HAP-1 (cell line): ENCODE measurements at regions not wholly inside any gene's neighbourhood (a gene's known extent, or its start where the extent isn't known, plus 50 kb on each side); places are given as distances from the start of the nearest gene placed in this dataset.

Experiments used
- DNase-seq, 2 experiments: peaks; one replicate each; pipeline ENCODE4 v3.0.0-alpha.2; 2016 to 2020; ENCODE audit warnings: low spot score in 2 of 2
- H3K27me3 ChIP-seq: fragments of 250-450 bp; sonication (Bioruptor Pico); 2 replicates; pipeline ENCODE4 v1.5.1; 2020; ENCODE audit warnings: low read depth, mild to moderate bottlenecking, moderate library complexity
- H3K36me3 ChIP-seq: fragments of 250-450 bp; sonication (Bioruptor Pico); replicated peaks from 2 replicates; pipeline ENCODE4 v1.5.1; 2020; ENCODE audit warnings: mild to moderate bottlenecking
- H3K4me1 ChIP-seq: fragments of 250-450 bp; sonication (Bioruptor Pico); 2 replicates; pipeline ENCODE4 v1.5.1; 2020; ENCODE audit warnings: mild to moderate bottlenecking
- H3K4me3 ChIP-seq: fragments of 250-450 bp; sonication (Bioruptor Pico); 2 replicates; pipeline ENCODE4 v1.5.1; 2020; ENCODE audit warnings: mild to moderate bottlenecking, moderate library complexity
- H3K9me3 ChIP-seq: fragments of 250-450 bp; sonication (Bioruptor Pico); 2 replicates; pipeline ENCODE4 v1.5.1; 2020; ENCODE audit warnings: mild to moderate bottlenecking, moderate library complexity
- in situ Hi-C: fragments of 300-500 bp; cut with MboI; formaldehyde crosslinking; loops from 3 replicates; pipeline ENCODE4 v1.14.3; 2020; ENCODE audit warnings: low sequenced_read_pairs, inconsistent platforms, mixed read lengths

DNA sequence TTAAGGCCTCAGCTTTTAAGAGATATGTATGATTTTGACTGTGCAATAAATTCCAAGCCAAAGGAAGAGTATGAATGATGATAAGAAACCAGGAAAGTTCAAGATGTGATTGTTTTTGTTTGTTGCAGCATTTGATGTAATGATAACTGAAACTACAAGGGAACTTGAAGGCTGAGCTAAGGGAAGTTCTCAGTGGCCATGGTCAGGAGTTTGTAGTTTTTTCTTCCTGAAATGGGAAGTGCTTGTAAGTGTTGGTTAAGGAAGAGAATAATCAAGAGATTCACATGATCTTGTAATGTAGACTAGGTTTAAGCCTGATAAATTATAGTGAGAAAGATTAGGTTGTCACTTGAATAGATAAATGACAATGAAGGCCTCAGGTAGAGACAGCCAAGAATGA lies 53.4 kb downstream of the PTCHD4 start:
- H3K9me3 ChIP-seq = no peaks in the 10 kb centered on the region
- no peaks in the 10 kb centered on the region for H3K4me1 ChIP-seq
- H3K27me3 ChIP-seq = peaks cover under 1% of the 10 kb centered on the region
- no peak overlapping the region for H3K4me3 ChIP-seq
- in situ Hi-C loops = no loop called here
- no peak for DNase-seq
- no peaks in the 10 kb centered on the region for H3K36me3 ChIP-seq

DNA sequence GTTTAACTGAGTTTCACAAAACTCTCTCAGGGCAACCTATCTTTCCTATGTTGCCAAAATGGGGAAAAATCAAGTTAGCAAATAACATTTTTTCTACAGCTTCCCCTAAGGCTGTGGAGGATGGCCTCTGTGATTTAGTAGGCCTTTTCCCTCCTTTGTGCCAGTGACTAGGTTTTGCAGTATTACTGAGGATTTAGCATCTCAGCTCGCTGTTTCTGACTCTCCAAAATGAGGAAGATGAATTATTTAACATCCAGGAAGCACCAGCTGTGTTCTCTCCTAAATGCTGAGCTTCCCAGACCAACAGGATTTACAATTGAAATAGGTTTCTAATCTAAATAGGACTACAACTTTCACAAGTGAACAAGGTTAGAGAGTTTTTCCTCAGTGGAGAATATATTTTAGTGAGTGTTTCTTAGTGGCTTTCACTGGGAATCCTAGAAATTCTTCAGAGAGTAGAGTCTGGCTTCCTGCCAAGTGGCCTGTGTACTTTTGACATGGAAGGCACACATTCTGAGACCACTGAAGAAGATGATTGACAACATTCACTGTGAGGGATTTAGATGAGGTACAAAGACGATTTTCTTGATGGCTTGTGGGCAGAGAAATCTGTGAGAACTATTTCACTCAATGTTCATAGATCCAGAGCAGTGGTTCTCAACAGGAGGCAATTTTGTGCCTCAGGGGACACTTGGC lies 62.4 kb downstream of the PTCHD4 start:
- Histone ChIP-seq H3K4me1 (no peaks in the 10 kb centered on the region), H3K4me3 (no peak overlapping the region), H3K9me3 (no peaks in the 10 kb centered on the region), H3K27me3 (peaks cover 6% of the 10 kb centered on the region), H3K36me3 (no peaks in the 10 kb centered on the region)
- no peak for DNase-seq
- in situ Hi-C loops = no loop called here

DNA sequence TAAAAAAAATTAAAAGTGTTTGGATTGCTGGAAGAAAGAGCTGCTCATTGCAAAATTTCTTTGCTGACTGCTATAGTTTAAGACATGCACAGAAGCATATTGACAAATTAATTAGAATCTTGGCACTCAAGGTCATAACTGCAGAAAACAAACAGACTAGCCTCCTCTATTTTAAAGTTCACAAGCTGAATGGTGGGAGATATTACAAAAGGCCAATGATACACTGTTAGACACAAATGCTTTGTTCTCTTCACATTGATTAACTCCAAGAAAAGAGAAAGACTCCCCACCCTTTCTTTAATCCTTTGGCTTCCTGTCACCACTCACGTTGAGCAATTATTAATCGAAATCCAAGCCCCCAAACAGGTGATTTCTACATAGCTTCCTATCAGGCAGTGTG lies 69.1 kb downstream of the PTCHD4 start:
- no peaks in the 10 kb centered on the region for H3K9me3 ChIP-seq
- no peak for DNase-seq
- no peak overlapping the region for H3K4me3 ChIP-seq
- no peaks in the 10 kb centered on the region for H3K4me1 ChIP-seq
- in situ Hi-C loops = no loop called here
- H3K27me3 ChIP-seq = no peaks in the 10 kb centered on the region
- H3K36me3 ChIP-seq = no peaks in the 10 kb centered on the region

DNA sequence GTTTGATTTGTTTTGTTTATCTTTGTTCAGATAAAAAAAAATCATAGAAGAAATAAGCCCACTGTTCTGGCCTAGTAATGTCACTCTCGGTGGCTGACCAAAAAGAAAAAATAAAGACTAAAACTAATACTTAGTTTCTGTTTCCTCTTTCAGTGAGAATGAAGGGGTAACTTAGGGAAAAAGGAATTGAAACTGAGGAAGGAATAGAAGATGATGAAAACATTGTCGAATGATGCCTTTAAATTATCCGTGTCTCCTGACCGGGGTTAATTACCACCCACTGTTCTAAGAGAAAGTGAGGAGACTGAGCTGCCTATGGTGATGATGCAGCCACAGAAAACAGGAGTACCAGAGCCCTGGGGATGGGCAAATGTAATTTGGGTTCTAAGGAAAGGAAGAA lies 73.1 kb downstream of the PTCHD4 start:
- in situ Hi-C loops = no loop called here
- Histone ChIP-seq H3K4me3 (no peak overlapping the region), H3K9me3 (no peaks in the 10 kb centered on the region), H3K27me3 (no peaks in the 10 kb centered on the region), H3K36me3 (no peaks in the 10 kb centered on the region), H3K4me1 (no peaks in the 10 kb centered on the region)
- no peak for DNase-seq

DNA sequence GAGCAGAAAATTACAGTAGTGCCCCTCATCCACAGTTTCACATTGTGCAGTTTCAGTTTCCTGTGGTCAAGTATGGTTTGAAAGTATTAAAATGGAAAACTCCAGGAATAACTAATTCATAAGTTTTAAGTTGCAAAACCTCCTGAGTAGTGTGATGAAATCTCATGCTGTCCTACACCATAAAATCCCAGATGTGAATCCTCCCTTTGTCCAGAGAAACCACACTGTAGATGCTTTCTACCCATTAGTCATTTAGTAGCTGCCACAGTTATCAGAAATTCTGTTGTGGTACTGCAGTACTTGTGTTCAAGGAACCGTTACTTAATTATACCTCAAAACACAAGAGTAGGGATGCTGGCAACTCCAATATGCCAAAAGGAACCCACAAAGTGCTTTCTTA lies 74.7 kb downstream of the PTCHD4 start:
- H3K36me3 ChIP-seq = no peaks in the 10 kb centered on the region
- H3K4me3 ChIP-seq = no peak overlapping the region
- no peaks in the 10 kb centered on the region for H3K4me1 ChIP-seq
- DNase-seq = no peak
- in situ Hi-C loops = no loop called here
- no peaks in the 10 kb centered on the region for H3K9me3 ChIP-seq
- H3K27me3 ChIP-seq = no peaks in the 10 kb centered on the region

DNA sequence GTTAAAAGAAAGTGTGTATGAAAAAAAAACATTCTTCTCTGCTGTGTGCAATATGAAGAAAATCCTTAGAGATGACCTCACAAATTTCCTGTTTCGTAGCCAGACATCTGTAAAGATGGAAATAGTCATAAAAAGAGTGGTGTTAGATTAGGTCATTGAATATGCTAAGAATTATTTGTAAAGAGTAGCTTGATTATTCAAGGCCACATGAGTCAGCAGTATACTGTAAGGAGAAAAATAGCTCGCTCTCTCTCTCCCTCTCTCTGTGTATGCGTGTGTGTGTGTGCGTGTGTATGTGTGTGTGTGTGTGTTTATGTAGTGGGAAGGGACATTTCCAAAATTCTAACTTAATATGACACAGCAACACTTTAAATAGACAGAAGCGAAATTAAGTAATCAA lies 78.8 kb downstream of the PTCHD4 start:
- no peaks in the 10 kb centered on the region for H3K27me3 ChIP-seq
- in situ Hi-C loops = no loop called here
- peak in 1 of 2 experiments; percentile 10 for DNase-seq
- H3K36me3 ChIP-seq = no peaks in the 10 kb centered on the region
- no peaks in the 10 kb centered on the region for H3K4me1 ChIP-seq
- H3K9me3 ChIP-seq = no peaks in the 10 kb centered on the region
- no peak overlapping the region for H3K4me3 ChIP-seq

DNA sequence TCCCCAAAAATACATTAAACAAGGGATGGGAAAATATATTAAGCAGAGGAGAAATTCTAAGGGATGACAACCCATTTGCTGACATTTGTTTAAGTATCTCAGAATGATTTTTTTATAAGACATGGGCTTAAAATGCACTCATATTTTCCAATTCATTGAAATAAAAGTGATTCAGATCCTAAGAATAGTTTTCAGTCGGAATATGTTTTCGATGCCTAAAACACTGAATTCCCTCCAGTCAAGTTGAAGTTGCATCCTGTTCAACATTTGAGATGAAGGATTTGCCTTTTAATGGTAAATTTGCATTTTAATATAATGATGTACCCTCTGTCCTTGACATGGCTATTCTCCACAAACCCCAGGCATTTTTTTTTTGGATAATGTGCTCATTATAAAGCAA lies 79.3 kb downstream of the PTCHD4 start:
- Histone ChIP-seq H3K9me3 (no peaks in the 10 kb centered on the region), H3K4me3 (no peak overlapping the region), H3K4me1 (no peaks in the 10 kb centered on the region), H3K27me3 (no peaks in the 10 kb centered on the region), H3K36me3 (no peaks in the 10 kb centered on the region)
- DNase-seq = no peak
- in situ Hi-C loops = no loop called here

DNA sequence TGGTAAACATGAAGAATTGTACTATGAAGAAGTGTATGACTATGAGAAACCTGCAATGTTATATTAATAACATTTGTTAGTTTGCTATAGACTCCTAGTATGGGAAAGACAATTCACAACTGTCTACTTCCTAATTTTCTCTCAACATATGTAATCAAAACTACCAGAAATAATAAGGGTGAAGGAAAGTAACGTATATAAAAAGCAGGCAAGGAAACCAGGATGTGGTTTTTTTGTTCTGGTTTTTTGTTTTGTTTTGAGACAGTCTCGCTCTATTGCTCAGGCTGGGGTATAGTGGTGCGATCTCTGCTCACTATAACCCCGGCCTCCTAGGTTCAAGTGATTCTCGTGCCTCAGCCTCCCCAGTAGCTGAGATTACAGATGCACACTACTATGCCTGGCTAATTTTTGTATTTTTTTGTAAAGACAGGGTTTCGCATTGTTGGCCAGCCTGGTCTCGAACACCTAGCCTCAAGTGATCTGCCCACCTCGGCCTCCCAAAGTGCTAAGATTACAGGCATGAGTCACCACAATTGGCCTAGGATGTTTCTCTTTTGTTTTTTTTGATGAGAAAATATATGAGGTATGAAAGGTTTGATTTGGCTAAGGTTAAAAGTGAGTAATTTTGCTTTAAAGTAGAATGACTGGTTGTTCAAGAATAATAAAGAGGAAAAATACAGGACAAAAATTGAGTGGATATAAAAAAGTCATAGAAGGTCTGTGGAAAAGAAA lies 83.1 kb downstream of the PTCHD4 start:
- H3K4me3 ChIP-seq = no peak overlapping the region
- in situ Hi-C loops = no loop called here
- no peaks in the 10 kb centered on the region; the same call in none of the 2 replicates for H3K4me1 ChIP-seq
- H3K27me3 ChIP-seq = no peaks in the 10 kb centered on the region
- H3K36me3 ChIP-seq = no peaks in the 10 kb centered on the region
- no peaks in the 10 kb centered on the region for H3K9me3 ChIP-seq
- DNase-seq = no peak

DNA sequence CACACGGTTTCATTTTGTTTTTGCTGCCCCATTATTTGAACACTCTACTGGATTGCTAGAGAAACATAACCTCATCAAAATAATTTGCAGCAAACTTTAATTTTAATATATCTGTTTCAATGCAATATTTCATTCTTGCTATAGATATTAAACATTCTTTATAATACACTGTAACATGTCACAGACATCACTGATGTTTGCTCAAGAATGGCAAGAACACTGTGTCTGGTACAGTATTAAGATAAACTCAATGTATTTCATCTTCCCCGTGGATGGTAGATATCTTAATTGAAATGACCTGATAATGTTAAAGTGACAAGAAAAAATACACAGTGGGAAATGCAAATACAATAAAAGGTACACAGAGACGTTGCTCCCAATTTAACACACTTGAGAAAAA lies 86.0 kb downstream of the PTCHD4 start:
- no peaks in the 10 kb centered on the region; the same call in none of the 2 replicates for H3K4me1 ChIP-seq

DNA sequence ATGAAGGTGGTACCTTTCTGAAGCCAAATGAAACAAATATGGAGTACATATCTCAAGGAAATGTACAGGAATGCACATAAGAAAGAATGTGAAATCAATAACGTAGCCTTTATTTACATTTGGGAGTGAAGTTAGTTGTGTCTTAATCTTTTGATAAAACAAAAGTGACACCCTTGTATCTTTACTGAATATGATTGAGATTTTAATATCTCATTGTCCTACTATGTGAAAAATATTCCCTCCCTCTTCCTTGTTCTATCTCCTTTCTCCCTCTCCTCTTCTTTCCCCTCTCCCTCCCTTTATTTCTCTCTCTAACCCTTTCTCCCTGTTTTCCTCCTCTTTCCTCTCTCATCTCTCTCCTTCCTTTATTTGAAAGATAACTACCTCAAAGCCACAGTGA lies 89.1 kb downstream of the PTCHD4 start:
- H3K27me3 ChIP-seq = no peaks in the 10 kb centered on the region; the same call in 1 of the 2 replicates
- H3K36me3 ChIP-seq = no peaks in the 10 kb centered on the region
- DNase-seq = no peak
- no peaks in the 10 kb centered on the region for H3K9me3 ChIP-seq
- no peak overlapping the region for H3K4me3 ChIP-seq
- H3K4me1 ChIP-seq = no peaks in the 10 kb centered on the region; the same call in none of the 2 replicates
- in situ Hi-C loops = no loop called here

More for the DNA sequence above, 86.0 kb downstream of the PTCHD4 start:
- Histone ChIP-seq H3K36me3 (no peaks in the 10 kb centered on the region), H3K27me3 (no peaks in the 10 kb centered on the region), H3K9me3 (no peaks in the 10 kb centered on the region), H3K4me3 (no peak overlapping the region)
- in situ Hi-C loops = no loop called here
- DNase-seq = no peak

DNA sequence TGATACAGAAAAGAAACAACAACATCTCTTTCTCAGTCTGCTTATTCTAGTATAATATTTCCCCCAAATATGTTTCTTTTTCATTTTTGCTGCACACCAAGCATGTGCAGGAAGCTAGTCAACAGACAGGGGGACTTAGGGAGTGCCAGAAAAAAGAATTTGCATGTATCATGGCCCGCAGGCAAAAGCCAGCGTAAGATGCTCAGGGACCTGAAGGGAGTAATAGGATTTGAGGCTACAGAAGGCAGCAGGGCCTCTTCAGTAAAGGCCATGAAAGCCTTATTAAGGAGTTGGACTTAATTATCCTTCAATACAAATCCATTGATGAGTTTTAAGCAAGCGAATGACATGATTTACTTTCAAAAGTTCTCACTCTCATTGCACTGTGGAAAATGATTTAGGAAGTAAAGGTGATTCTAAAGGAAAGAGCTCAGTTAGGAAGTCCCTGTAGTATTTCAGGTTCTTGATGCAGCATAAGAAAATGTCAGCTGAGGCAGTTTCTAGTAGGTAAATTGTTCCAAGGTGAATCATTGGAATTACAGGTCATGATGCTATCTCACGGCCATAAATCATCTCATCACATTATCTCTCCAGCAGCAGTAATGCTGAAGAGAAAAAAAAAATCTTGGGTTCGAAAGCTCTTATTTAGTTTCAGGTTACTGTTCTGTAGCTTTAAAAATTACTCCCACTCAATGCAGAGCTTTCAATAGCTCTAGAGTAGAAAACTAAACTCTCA lies 94.8 kb downstream of the PTCHD4 start:
- no peak overlapping the region for H3K4me3 ChIP-seq
- in situ Hi-C loops = no loop called here
- no peak for DNase-seq
- no peaks in the 10 kb centered on the region for H3K9me3 ChIP-seq
- no peaks in the 10 kb centered on the region for H3K4me1 ChIP-seq
- H3K36me3 ChIP-seq = no peaks in the 10 kb centered on the region
- H3K27me3 ChIP-seq = no peaks in the 10 kb centered on the region; the same call in 1 of the 2 replicates

DNA sequence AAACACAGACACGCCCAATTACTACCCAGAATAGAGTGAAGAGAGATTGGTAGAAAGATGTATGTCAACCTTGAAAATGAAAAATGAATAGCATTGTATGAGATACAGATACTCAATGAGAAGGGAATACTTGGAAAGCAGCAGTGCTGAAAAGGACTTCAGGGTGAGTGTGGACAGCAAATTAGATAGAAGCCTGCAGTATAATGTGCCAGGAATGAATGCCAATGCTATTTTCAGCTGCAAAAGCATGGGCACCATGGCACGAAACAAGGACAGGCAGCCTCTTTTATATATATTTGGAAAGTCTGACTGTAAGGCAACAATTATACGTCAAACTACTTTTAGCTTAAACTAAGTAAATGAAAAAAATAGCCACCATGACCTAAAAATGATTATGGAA lies 118.2 kb downstream of the PTCHD4 start:
- Histone ChIP-seq H3K9me3 (no peaks in the 10 kb centered on the region), H3K27me3 (no peaks in the 10 kb centered on the region), H3K4me3 (no peak overlapping the region), H3K36me3 (no peaks in the 10 kb centered on the region), H3K4me1 (no peaks in the 10 kb centered on the region)
- DNase-seq = no peak
- in situ Hi-C loops = no loop called here

DNA sequence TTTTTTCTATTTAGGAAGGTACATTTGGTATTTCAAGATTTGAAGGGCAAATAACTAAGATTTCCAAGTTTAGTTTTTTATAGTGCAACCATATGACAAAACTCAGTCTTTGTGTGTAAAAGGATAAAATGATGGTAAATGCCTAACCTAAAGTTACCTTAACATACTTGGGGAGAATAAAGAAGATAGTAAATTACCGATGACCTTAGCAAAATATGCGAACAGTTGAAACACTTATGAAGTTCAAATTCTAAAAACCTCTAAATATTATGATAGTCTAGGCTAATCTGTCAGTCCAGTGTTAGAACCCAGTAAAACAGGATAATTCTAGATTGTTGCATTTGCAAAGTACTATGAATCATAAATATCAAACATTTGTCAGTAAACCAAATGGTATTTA lies 127.5 kb downstream of the PTCHD4 start:
- H3K36me3 ChIP-seq = no peaks in the 10 kb centered on the region
- no peaks in the 10 kb centered on the region for H3K9me3 ChIP-seq
- no peak for DNase-seq
- no peak overlapping the region for H3K4me3 ChIP-seq
- H3K27me3 ChIP-seq = no peaks in the 10 kb centered on the region
- in situ Hi-C loops = no loop called here
- H3K4me1 ChIP-seq = no peaks in the 10 kb centered on the region

DNA sequence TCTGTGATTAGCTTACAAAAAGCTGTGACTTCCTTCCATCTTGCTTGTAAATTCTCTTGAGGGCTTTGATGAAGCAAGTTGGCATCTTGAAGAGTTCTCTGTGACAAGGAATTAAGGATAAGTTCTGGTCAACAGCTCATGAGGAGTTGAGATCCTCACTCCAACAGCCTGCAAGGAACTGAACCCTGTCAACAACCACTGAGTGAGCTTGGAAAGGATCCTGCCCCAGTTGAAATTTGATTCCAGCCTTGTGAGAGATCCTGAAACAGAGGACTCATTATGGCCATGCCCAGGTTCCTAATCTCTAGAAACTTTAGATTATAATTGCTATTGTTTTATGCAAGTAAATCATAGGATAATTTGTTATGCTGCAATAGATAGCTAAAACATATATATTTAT lies 133.7 kb downstream of the PTCHD4 start:
- Histone ChIP-seq H3K4me3 (no peak overlapping the region), H3K9me3 (no peaks in the 10 kb centered on the region), H3K36me3 (no peaks in the 10 kb centered on the region), H3K27me3 (no peaks in the 10 kb centered on the region), H3K4me1 (no peaks in the 10 kb centered on the region)
- in situ Hi-C loops = no loop called here
- DNase-seq = no peak
